ENCODE measurements at regions not wholly inside any gene's neighbourhood (a gene's known extent, or its start where the extent isn't known, plus 50 kb on each side); places are given as distances from the start of the nearest gene placed in this dataset.

- DNase-seq, result no peak
Observed at GRCh38 chr2:18122544-18123210, 244.2 kb downstream of the KCNS3 start.

GRCh38 chr2:18119883-18120282, 241.4 kb downstream of the KCNS3 start:
- DNase-seq, result no peak

- DNase-seq, result no peak
Observed at GRCh38 chr2:18118703-18119102, 240.2 kb downstream of the KCNS3 start.

GRCh38 chr2:18117592-18117991, 239.1 kb downstream of the KCNS3 start:
- DNase-seq, result no peak

- no peak for DNase-seq
Observed at GRCh38 chr2:18110222-18110621, 231.8 kb downstream of the KCNS3 start.

GRCh38 chr2:18106841-18107240, 228.4 kb downstream of the KCNS3 start:
- no peak for DNase-seq

- no peak for DNase-seq
Observed at GRCh38 chr2:18105929-18106328, 227.5 kb downstream of the KCNS3 start.

GRCh38 chr2:18104595-18105224, 226.2 kb downstream of the KCNS3 start:
- DNase-seq, result no peak

- no peak for DNase-seq
Observed at GRCh38 chr2:18096836-18097405, 218.5 kb downstream of the KCNS3 start.

- DNase-seq, result no peak
Observed at GRCh38 chr2:18094277-18094676, 215.8 kb downstream of the KCNS3 start.

GRCh38 chr2:18093196-18093595, 214.7 kb downstream of the KCNS3 start:
- DNase-seq, result no peak

GRCh38 chr2:18092760-18093159, 214.3 kb downstream of the KCNS3 start:
- no peak for DNase-seq

GRCh38 chr2:18085593-18085992, 207.1 kb downstream of the KCNS3 start:
- DNase-seq, result no peak

GRCh38 chr2:18084376-18084775, 205.9 kb downstream of the KCNS3 start:
- DNase-seq, result no peak

GRCh38 chr2:18083806-18084205, 205.3 kb downstream of the KCNS3 start:
- no peak for DNase-seq

GRCh38 chr2:18078216-18078615, 199.7 kb downstream of the KCNS3 start:
- DNase-seq, result no peak

- no peak for DNase-seq
Observed at GRCh38 chr2:18077704-18078103, 199.2 kb downstream of the KCNS3 start.

GRCh38 chr2:18077231-18077630, 198.8 kb downstream of the KCNS3 start:
- no peak for DNase-seq

- DNase-seq, result no peak
Observed at GRCh38 chr2:18074476-18074875, 196.0 kb downstream of the KCNS3 start.

- no peak for DNase-seq
Observed at GRCh38 chr2:18073601-18074000, 195.1 kb downstream of the KCNS3 start.

GRCh38 chr2:18067588-18068384, 189.3 kb downstream of the KCNS3 start:
- no peak for DNase-seq

- no peak for DNase-seq
Observed at GRCh38 chr2:18066894-18067293, 188.4 kb downstream of the KCNS3 start.

- DNase-seq, result no peak
Observed at GRCh38 chr2:18066066-18066465, 187.6 kb downstream of the KCNS3 start.

- DNase-seq, result no peak
Observed at GRCh38 chr2:18065249-18065648, 186.8 kb downstream of the KCNS3 start.
